ENCODE measurements at regions not wholly inside any gene's neighbourhood (a gene's known extent, or its start where the extent isn't known, plus 50 kb on each side); places are given as distances from the start of the nearest gene placed in this dataset.

- Histone ChIP-seq H3K9me3 (ENCODE audit: control insufficient read depth, insufficient read depth, low read depth, low read length) (no peaks in the 10 kb centered on the region), H3K4me1 (ENCODE audit: control insufficient read depth, insufficient read depth, low read length) (no peaks in the 10 kb centered on the region), H3K4me3 (ENCODE audit: low read depth in 2 of 2, low read length in 2 of 2) (no peak overlapping the region), H3K36me3 (ENCODE audit: control insufficient read depth, insufficient read depth, low read length) (no peaks in the 10 kb centered on the region), H3K27me3 (ENCODE audit: control insufficient read depth, insufficient read depth, low read length) (peaks cover 2% of the 10 kb centered on the region; the same call in 1 of the 2 replicates), H3K27ac (ENCODE audit: low read length) (no peak overlapping the region)
- DNase-seq (ENCODE audit: low read depth, low spot score) (no peak), ATAC-seq (no peak)
- intact Hi-C loops (cut with micrococcal nuclease; ENCODE audit: unreplicated experiment) (no loop called here), in situ Hi-C loops (cut with HindIII; ENCODE audit: low pct_unique_long_range_greater_than_20kb, low sequenced_read_pairs) (no loop called here)
- POLR2A ChIA-PET = no interaction called here
- TF ChIP-seq TCF7L2 (IDR thresholded peaks at IDR 0.05; ENCODE audit: low read depth, low read length) (no peak), POLR2AphosphoS5 (IDR thresholded peaks at IDR 0.05; ENCODE audit: low read depth, low read length) (no peak), REST (IDR thresholded peaks at IDR 0.05; ENCODE audit: insufficient read depth in 1 of 2, low read depth in 2 of 2, low read length in 1 of 2) (no peak), SIN3A (IDR thresholded peaks at IDR 0.05; ENCODE audit: borderline replicate concordance, insufficient read depth, low read depth, low read length) (no peak), CTCF (IDR thresholded peaks at IDR 0.05) (no peak)
- CTCF ChIA-PET = no interaction called here
- no TSS peak for BruUV-seq (replicated peaks)
These were observed 354.5 kb upstream of the SLC35B3 start for GRCh38 chr6:8789878-8790277.

- DNase-seq (ENCODE audit: low read depth, low spot score) (no peak), ATAC-seq (no peak)
- in situ Hi-C loops (cut with HindIII; ENCODE audit: low pct_unique_long_range_greater_than_20kb, low sequenced_read_pairs) (no loop called here), intact Hi-C loops (cut with micrococcal nuclease; ENCODE audit: unreplicated experiment) (no loop called here)
- peaks cover 2% of the 10 kb centered on the region for H3K27me3 ChIP-seq (ENCODE audit: control insufficient read depth, insufficient read depth, low read length)
- ChIA-PET POLR2A (no interaction called here), CTCF (no interaction called here)
- H3K27ac ChIP-seq (ENCODE audit: low read length) = no peak overlapping the region
- H3K9me3 ChIP-seq (ENCODE audit: control insufficient read depth, insufficient read depth, low read depth, low read length) = no peaks in the 10 kb centered on the region
- TF ChIP-seq TCF7L2 (IDR thresholded peaks at IDR 0.05; ENCODE audit: low read depth, low read length) (no peak), CTCF (IDR thresholded peaks at IDR 0.05) (no peak), POLR2AphosphoS5 (IDR thresholded peaks at IDR 0.05; ENCODE audit: low read depth, low read length) (no peak)
- no peaks in the 10 kb centered on the region for H3K36me3 ChIP-seq (ENCODE audit: control insufficient read depth, insufficient read depth, low read length)
- BruUV-seq (replicated peaks) = no TSS peak
- no peaks in the 10 kb centered on the region for H3K4me1 ChIP-seq (ENCODE audit: control insufficient read depth, insufficient read depth, low read length)
- no peak overlapping the region for H3K4me3 ChIP-seq (ENCODE audit: low read depth in 2 of 2, low read length in 2 of 2)
These were observed 349.9 kb upstream of the SLC35B3 start for GRCh38 chr6:8785223-8785622.

GRCh38 chr6:8783191-8783590 is 347.8 kb upstream of the SLC35B3 start:
- intact Hi-C loops (cut with micrococcal nuclease; ENCODE audit: unreplicated experiment) = no loop called here
- Histone ChIP-seq H3K36me3 (ENCODE audit: control insufficient read depth, insufficient read depth, low read length) (no peaks in the 10 kb centered on the region), H3K27me3 (ENCODE audit: control insufficient read depth, insufficient read depth, low read length) (peaks cover under 1% of the 10 kb centered on the region), H3K9me3 (ENCODE audit: control insufficient read depth, insufficient read depth, low read depth, low read length) (no peaks in the 10 kb centered on the region), H3K4me3 (ENCODE audit: low read depth in 2 of 2, low read length in 2 of 2) (no peak overlapping the region), H3K4me1 (ENCODE audit: control insufficient read depth, insufficient read depth, low read length) (no peaks in the 10 kb centered on the region), H3K27ac (ENCODE audit: low read length) (no peak overlapping the region)
- ChIA-PET POLR2A (no interaction called here), CTCF (no interaction called here)
- no TSS peak for BruUV-seq (replicated peaks)
- in situ Hi-C loops (cut with HindIII; ENCODE audit: low pct_unique_long_range_greater_than_20kb, low sequenced_read_pairs) = no loop called here
- DNase-seq (ENCODE audit: low read depth, low spot score) (no peak), ATAC-seq (no peak)
- TF ChIP-seq SIN3A (IDR thresholded peaks at IDR 0.05; ENCODE audit: borderline replicate concordance, insufficient read depth, low read depth, low read length) = no peak
- no peak for TF ChIP-seq CTCF (IDR thresholded peaks at IDR 0.05)
- TF ChIP-seq TCF7L2 (IDR thresholded peaks at IDR 0.05; ENCODE audit: low read depth, low read length) = no peak
- no peak for TF ChIP-seq REST (IDR thresholded peaks at IDR 0.05; ENCODE audit: insufficient read depth in 1 of 2, low read depth in 2 of 2, low read length in 1 of 2)
- TF ChIP-seq POLR2AphosphoS5 (IDR thresholded peaks at IDR 0.05; ENCODE audit: low read depth, low read length) = no peak

All from Panc1 (cell line).